GM10266 (cell line): ENCODE measurements at regions not wholly inside any gene's neighbourhood (a gene's known extent, or its start where the extent isn't known, plus 50 kb on each side); places are given as distances from the start of the nearest gene placed in this dataset.
"Not testable (repeated sequence)": the region's sequence is repeated elsewhere in the genome, so short reads cannot be mapped to it uniquely, and the experiment has no call there.

Source experiments
- DNase-seq: peaks from one replicate; pipeline ENCODE4 v3.0.0; 2012; ENCODE audit errors: extremely low spot score
- TF ChIP-seq, protein P1 (sequence below): IDR thresholded peaks from 2 replicates; pipeline ENCODE4 v1.5.1; 2012; ENCODE audit warnings: mild to moderate bottlenecking, low read depth; ENCODE audit not compliant: control insufficient read depth, insufficient read depth; ENCODE audit errors: missing control alignments

DNA sequence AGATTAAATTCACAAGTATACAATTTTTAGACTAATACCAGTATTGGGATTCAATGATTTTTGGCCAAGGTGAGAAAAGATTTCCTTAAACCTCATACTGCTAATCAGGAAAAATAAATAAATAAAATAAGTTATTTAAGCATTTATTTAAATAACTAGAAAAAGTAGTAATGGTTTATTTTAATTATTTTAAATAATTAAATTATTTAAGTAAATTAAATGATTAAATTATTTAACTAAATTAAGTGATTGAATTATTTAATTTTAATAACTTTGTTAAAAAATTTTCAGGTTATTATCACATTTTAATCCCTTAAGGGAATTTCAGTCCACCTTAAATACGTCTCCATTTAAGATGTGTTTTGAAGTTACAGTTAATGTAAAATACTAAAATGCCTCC lies 1831.5 kb upstream of the MIR17HG start:
- no peak for DNase-seq
- TF ChIP-seq, protein P1, sequence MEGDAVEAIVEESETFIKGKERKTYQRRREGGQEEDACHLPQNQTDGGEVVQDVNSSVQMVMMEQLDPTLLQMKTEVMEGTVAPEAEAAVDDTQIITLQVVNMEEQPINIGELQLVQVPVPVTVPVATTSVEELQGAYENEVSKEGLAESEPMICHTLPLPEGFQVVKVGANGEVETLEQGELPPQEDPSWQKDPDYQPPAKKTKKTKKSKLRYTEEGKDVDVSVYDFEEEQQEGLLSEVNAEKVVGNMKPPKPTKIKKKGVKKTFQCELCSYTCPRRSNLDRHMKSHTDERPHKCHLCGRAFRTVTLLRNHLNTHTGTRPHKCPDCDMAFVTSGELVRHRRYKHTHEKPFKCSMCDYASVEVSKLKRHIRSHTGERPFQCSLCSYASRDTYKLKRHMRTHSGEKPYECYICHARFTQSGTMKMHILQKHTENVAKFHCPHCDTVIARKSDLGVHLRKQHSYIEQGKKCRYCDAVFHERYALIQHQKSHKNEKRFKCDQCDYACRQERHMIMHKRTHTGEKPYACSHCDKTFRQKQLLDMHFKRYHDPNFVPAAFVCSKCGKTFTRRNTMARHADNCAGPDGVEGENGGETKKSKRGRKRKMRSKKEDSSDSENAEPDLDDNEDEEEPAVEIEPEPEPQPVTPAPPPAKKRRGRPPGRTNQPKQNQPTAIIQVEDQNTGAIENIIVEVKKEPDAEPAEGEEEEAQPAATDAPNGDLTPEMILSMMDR = no peak

DNA sequence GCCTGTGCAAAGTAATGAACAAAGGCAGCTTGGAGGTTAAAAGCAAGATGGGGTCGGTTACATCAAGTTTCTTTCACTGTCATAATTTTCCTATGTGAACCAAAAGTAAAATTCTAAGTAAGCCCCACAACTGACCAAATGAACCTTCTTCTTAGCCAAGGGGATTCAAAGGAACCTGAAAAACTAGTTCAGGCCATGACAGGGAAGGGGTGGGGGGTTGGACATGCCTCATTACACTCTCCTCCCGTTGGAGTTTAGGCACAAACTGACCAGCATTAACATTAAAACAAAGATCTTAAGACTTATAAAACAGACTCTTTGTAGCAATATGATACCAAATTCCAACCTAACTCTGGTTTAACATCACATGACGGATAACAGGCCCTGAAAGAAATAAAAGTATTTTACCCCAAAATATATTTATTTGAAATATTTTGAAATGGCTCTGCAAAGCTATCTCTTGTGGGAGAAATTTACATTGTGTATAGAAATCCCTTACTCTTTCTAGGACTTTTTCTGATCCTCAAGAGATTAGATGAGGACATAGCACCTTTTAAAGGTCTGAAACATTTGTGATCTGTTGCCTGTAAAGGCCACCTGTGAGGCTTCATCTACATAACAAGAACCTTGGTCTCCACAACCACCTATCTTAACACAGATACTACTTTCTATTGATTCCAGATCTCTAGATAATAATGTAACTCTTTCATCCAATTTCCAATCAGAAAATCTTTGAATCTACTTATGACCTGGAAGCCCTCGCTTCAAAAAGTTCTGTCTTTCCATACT lies 1829.0 kb upstream of the MIR17HG start:
- DNase-seq = no peak
- TF ChIP-seq, protein P1 = no peak

DNA sequence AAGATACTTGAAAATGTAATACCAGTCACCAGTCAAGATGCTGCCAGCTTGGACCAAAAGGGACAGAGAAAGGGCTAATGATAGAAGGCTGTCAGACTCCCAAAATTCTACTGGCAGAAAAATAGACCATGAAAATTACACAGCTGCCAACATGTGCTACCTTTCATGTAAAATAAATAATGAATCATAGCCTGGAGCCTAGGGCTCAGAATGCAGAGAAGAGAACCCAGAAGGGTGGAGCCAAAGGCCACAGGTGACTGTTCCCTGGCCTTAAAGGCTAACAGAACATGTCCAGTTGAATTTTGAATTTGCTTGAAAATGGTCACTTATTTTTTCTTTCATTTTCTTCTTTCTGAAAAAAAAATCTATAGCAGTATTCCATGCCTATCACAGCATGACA lies 1827.0 kb upstream of the MIR17HG start:
- TF ChIP-seq, protein P1 = no peak
- DNase-seq = no peak

DNA sequence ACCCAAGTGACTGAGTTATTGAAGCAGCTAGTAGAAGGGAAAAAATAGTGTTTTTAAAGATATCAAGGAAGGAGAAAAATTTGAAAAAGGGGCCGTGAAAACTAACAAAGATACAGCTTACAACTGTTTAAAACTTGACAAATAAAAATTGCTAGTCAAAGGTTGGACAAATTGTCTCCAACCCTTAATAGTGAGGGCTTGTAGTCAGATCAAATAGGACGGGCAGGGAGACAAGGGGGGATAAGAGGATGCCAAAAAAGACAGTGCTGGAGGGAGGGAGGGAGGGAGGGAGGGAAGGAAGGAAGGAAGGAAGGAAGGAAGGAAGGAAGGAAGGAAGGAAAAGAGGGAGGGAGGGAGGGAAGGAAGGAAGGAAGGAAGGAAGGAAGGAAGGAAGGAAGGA lies 1825.8 kb upstream of the MIR17HG start:
- not testable (repeated sequence) for DNase-seq

DNA sequence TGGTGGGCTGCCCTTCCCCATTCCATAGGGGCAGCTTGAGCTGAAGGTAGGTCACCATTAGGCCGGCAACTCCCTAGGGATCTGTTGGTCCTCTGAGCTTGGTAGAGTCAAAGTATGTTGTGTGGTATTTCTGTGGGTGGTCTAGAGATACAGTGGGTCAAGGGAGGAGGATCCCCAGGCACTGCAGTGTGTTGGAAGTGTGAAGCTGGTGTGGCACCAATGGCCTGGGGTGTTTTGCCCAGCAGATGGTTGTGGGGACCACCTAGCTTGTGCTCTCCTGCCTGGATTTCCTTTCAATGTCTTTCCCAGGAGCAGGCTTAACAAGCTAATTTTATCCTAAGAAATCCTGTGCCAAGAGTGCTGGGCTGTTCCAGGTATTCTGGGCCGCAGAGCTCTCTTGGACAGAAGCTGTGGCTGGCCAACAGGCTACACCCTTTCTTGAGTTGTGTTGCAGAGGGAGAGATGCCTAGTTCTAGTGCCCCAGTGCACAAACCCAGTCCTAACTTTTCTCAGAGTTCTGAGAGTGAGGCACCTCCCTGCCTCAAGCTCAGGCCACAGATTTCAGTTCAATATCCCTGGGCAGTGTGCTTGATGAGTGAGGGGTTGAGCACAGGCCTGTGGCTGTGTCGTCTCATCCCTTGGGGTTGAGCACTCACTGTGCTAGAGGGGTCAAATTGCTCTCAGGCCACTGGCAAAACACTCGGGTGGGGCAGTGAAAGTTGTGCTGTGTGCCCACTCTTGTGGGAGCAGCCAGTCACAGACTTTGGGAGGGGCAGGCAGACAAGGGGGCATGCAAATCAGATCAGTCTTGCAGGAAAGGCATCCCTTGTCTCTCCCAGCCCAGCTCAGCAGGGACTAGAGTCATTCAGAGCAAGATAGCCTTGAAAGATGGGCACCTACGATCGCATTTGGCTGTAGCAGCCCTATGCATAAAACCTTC lies 1806.1 kb upstream of the MIR17HG start:
- DNase-seq = no peak
- TF ChIP-seq, protein P1 = no peak

DNA sequence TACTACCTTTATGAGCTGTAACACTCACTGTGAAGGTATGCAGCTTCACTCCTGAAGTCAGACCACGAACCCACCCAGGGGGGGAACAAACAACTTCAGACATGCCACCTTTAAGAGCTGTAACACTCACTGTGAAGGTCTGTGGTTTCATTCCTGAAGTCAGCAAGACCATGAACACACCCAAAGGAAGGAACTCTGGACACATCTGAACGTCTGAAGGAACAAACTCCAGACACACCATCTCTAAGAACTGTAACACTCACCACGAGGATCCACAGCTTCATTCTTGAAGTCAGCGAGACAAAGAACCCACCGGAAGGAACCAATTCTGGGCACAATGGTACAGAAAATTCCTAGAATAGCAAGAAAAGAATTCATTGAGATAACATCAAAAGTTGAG lies 1796.5 kb upstream of the MIR17HG start:
- no peak for DNase-seq
- TF ChIP-seq, protein P1 = no peak

DNA sequence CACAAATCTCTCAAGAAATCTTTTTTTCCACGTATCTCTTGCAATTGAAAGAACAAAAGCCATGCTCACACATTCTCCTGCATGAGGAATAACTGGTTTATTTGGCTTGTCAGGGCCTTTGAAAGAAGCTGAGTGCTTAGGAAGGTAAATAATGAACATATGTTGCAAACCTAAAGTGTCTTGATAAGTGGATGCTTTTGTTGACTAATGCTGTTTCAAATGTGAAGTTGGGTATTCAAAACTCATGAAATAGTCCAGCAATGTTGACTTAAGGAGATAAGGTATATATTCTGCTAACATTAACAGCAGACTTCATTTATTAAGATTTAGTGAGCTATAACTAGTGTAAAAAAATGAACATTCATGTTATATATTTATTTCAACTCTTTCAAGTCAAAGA lies 1792.7 kb upstream of the MIR17HG start:
- no peak for DNase-seq
- TF ChIP-seq, protein P1 = no peak
